ENCODE measurements at regions not wholly inside any gene's neighbourhood (a gene's known extent, or its start where the extent isn't known, plus 50 kb on each side); places are given as distances from the start of the nearest gene placed in this dataset.

DNA sequence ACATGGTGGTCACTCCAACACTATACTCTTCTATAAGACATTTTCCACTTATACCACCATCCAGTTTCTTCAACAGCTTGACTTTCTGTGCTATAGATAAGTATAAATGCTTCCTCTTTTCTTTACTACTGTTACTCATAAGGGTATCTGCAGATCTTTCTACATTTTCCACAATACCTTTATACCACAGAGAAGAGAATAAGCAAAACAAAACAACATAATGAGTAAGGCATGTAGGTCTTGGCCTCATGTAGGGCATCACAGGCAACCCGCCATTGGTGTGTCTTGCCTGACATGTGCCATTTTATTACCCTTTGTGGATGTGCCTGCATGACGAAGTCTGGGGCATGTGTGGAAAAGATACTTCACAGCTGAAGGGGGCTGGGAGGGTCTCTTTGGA lies 265.3 kb upstream of the STARD13 start:
- Histone ChIP-seq H4K5ac (ENCODE audit: low read depth, low read length) (no peak overlapping the region), H3K27ac (ENCODE audit: insufficient read depth, low read length) (no peak overlapping the region), H3K27me3 (ENCODE audit: control insufficient read depth, insufficient read depth, low read length) (no peaks in the 10 kb centered on the region), H3K4me1 (ENCODE audit: control insufficient read depth, insufficient read depth, low read length) (peaks cover 4% of the 10 kb centered on the region), H3K18ac (ENCODE audit: low read depth, low read length) (no peak overlapping the region), H3K4me3 (ENCODE audit: insufficient read depth, low read depth, low read length) (no peak overlapping the region), H3K9ac (ENCODE audit: low read depth, low read length) (no peak overlapping the region), H2AFZ (replicated peaks; ENCODE audit: low read length, poor library complexity) (no peak overlapping the region), H2BK20ac (ENCODE audit: low read depth, low read length) (no peak overlapping the region), H3K23ac (ENCODE audit: low read depth, low read length) (no peak overlapping the region), H3K56ac (ENCODE audit: extremely low read depth, insufficient read depth, low read length) (no peak overlapping the region), H4K91ac (ENCODE audit: insufficient read depth, low read depth, low read length) (no peak overlapping the region), H2AK9ac (replicated peaks; ENCODE audit: low read depth, low read length, poor library complexity) (peak overlapping the region; percentile 55), H2BK5ac (ENCODE audit: low read depth, low read length, poor library complexity, severe bottlenecking) (no peak overlapping the region), H3K9me1 (ENCODE audit: insufficient read depth, low read length) (no peaks in the 10 kb centered on the region), H3K79me1 (ENCODE audit: low read depth in 1 of 2, low read length in 2 of 2) (no peaks in the 10 kb centered on the region), H3K4ac (ENCODE audit: low read depth, low read length) (no peak overlapping the region), H3K36me3 (ENCODE audit: control insufficient read depth, insufficient read depth, low read length) (no peaks in the 10 kb centered on the region), H4K8ac (ENCODE audit: low read depth in 2 of 2, low read length in 2 of 2) (no peak overlapping the region), H3K9me3 (ENCODE audit: control insufficient read depth, insufficient read depth, low read length) (no peaks in the 10 kb centered on the region), H4K20me1 (ENCODE audit: insufficient read depth, low read length) (no peaks in the 10 kb centered on the region), H2BK15ac (ENCODE audit: low read depth, low read length) (no peak overlapping the region), H3K14ac (replicated peaks; ENCODE audit: low read depth, low read length) (no peak overlapping the region), H2AK5ac (ENCODE audit: low read depth, low read length) (no peak overlapping the region), H2BK120ac (ENCODE audit: low read depth, low read length) (no peak overlapping the region), H3K4me2 (ENCODE audit: low read depth, low read length) (no peak overlapping the region)
- no peak for DNase-seq
- ATAC-seq (ENCODE audit: low read depth), result no peak
- BruUV-seq (replicated peaks), result no TSS peak
- TF ChIP-seq ELK1 (IDR thresholded peaks at IDR 0.05; ENCODE audit: borderline replicate concordance, low read depth, low read length) (no peak), CEBPB (IDR thresholded peaks at IDR 0.05; ENCODE audit: low read depth, low read length) (no peak), USF2 (IDR thresholded peaks at IDR 0.05; ENCODE audit: low read depth, low read length) (no peak), CHD1 (IDR thresholded peaks at IDR 0.05; ENCODE audit: low read depth, low read length) (no peak), MAZ (IDR thresholded peaks at IDR 0.05; ENCODE audit: borderline replicate concordance, low read depth, low read length) (no peak), MXI1 (IDR thresholded peaks at IDR 0.05; ENCODE audit: borderline replicate concordance, low read depth, low read length) (no peak)
- WGBS, 2 experiments (ENCODE audit: extremely low coverage in 2 of 2, insufficient read length in 1 of 2), result 100% methylated on average over 2 of the region's 2 CpGs; no CpG with 5 or more reads in 1 of the 2 experiments
- ChIA-PET CTCF (no interaction called here), POLR2A (ENCODE audit: unreplicated experiment) (interaction anchor here (0.6 kb wide), 1 partner anchor 9 kb away, joined by 12 read pairs; no protein-coding TSS in a partner anchor)
- intact Hi-C loops (cut with micrococcal nuclease), result loop anchor here (10.0 kb wide), 1 partner anchor 1614 kb away; no protein-coding TSS in a partner anchor
- dilution Hi-C loops (cut with HindIII; ENCODE audit: low sequenced_read_pairs, unreplicated experiment), result no loop called here
- in situ Hi-C loops (cut with MboI; ENCODE audit: low sequenced_read_pairs), result loop anchor here (25.0 kb wide), 1 partner anchor 1611 kb away; no protein-coding TSS in a partner anchor

Measured in IMR-90 (cell line).